ENCODE measurements at regions not wholly inside any gene's neighbourhood (a gene's known extent, or its start where the extent isn't known, plus 50 kb on each side); places are given as distances from the start of the nearest gene placed in this dataset.

- Histone ChIP-seq H3K9me3 (no peaks in the 10 kb centered on the region), H3K27me3 (no peaks in the 10 kb centered on the region), H3K4me3 (no peak overlapping the region), H3K4me1 (no peaks in the 10 kb centered on the region), H3K27ac (no peak overlapping the region), H3K36me3 (no peaks in the 10 kb centered on the region)
- no peak for TF ChIP-seq POLR2A (IDR thresholded peaks at IDR 0.05)
- no peak for TF ChIP-seq CTCF (IDR thresholded peaks at IDR 0.05 in 4 of 5, conservative IDR thresholded peaks at IDR 0.05 in 1 of 5)
- DNase-seq (no peak), ATAC-seq (no peak)
- intact Hi-C loops (cut with DNase I; ENCODE audit: low total_unique reads) (no loop called here), in situ Hi-C loops (cut with MboI; ENCODE audit: low sequenced_read_pairs in 4 of 4) (loop anchor here in 1 of 4 donors (25.0 kb wide), 1 partner anchor 195 kb away; no protein-coding TSS in a partner anchor)
Measured at GRCh38 chr12:69056743-69057515, 124.0 kb upstream of the CPM start.

GRCh38 chr12:69057742-69058141 lies 124.8 kb upstream of the CPM start:
- no peak for DNase-seq
- intact Hi-C loops (cut with DNase I; ENCODE audit: low total_unique reads): no loop called here
- Histone ChIP-seq H3K27ac (no peak overlapping the region), H3K36me3 (no peaks in the 10 kb centered on the region), H3K27me3 (no peaks in the 10 kb centered on the region), H3K4me1 (no peaks in the 10 kb centered on the region), H3K4me3 (no peak overlapping the region), H3K9me3 (no peaks in the 10 kb centered on the region)
- no peak for ATAC-seq
- in situ Hi-C loops (cut with MboI; ENCODE audit: low sequenced_read_pairs in 4 of 4): loop anchor here in 1 of 4 donors (25.0 kb wide), 1 partner anchor 195 kb away; no protein-coding TSS in a partner anchor
- TF ChIP-seq POLR2A (IDR thresholded peaks at IDR 0.05): no peak
- no peak for TF ChIP-seq CTCF (IDR thresholded peaks at IDR 0.05 in 4 of 5, conservative IDR thresholded peaks at IDR 0.05 in 1 of 5)

GRCh38 chr12:69059465-69060457 lies 126.8 kb upstream of the CPM start:
- H3K9me3 ChIP-seq: no peaks in the 10 kb centered on the region
- ATAC-seq: no peak
- no peak overlapping the region for H3K27ac ChIP-seq
- intact Hi-C loops (cut with DNase I; ENCODE audit: low total_unique reads) (no loop called here), in situ Hi-C loops (cut with MboI; ENCODE audit: low sequenced_read_pairs in 4 of 4) (loop anchor here in 1 of 4 donors (25.0 kb wide), 1 partner anchor 197 kb away; no protein-coding TSS in a partner anchor)
- TF ChIP-seq CTCF (IDR thresholded peaks at IDR 0.05 in 4 of 5, conservative IDR thresholded peaks at IDR 0.05 in 1 of 5): no peak
- TF ChIP-seq POLR2A (IDR thresholded peaks at IDR 0.05): no peak
- H3K27me3 ChIP-seq: no peaks in the 10 kb centered on the region
- H3K36me3 ChIP-seq: no peaks in the 10 kb centered on the region
- no peaks in the 10 kb centered on the region for H3K4me1 ChIP-seq
- DNase-seq: no peak
- H3K4me3 ChIP-seq: no peak overlapping the region

GRCh38 chr12:69061574-69061973 lies 128.6 kb upstream of the CPM start:
- H3K4me3 ChIP-seq: no peak overlapping the region
- in situ Hi-C loops (cut with MboI; ENCODE audit: low sequenced_read_pairs in 4 of 4): loop anchor here in 1 of 4 donors (25.0 kb wide), 1 partner anchor 199 kb away; no protein-coding TSS in a partner anchor
- no peak for TF ChIP-seq POLR2A (IDR thresholded peaks at IDR 0.05)
- TF ChIP-seq CTCF (IDR thresholded peaks at IDR 0.05 in 4 of 5, conservative IDR thresholded peaks at IDR 0.05 in 1 of 5): no peak
- DNase-seq: no peak
- no peak overlapping the region for H3K27ac ChIP-seq
- H3K27me3 ChIP-seq: no peaks in the 10 kb centered on the region
- no peaks in the 10 kb centered on the region for H3K4me1 ChIP-seq
- H3K9me3 ChIP-seq: no peaks in the 10 kb centered on the region
- intact Hi-C loops (cut with DNase I; ENCODE audit: low total_unique reads): no loop called here
- H3K36me3 ChIP-seq: no peaks in the 10 kb centered on the region
- no peak for ATAC-seq
